ENCODE measurements at regions not wholly inside any gene's neighbourhood (a gene's known extent, or its start where the extent isn't known, plus 50 kb on each side); places are given as distances from the start of the nearest gene placed in this dataset.

GRCh38 chr3:153577059-153577736 is 415.2 kb downstream of the RAP2B start:
- Mint-ChIP-seq H3K4me1 (no peaks in the 10 kb centered on the region), H3K27ac (no peak overlapping the region), H3K36me3 (no peaks in the 10 kb centered on the region), H3K27me3 (peaks cover 3% of the 10 kb centered on the region), H3K4me3 (no peak overlapping the region), H3K9me3 (no peaks in the 10 kb centered on the region)

- no peaks in the 10 kb centered on the region for H3K4me1 Mint-ChIP-seq
- H3K4me3 Mint-ChIP-seq = no peak overlapping the region
- H3K9me3 Mint-ChIP-seq = peaks cover 0 to under 1% (median 0%) of the 10 kb centered on the region in 3 donors
- H3K36me3 Mint-ChIP-seq = no peaks in the 10 kb centered on the region
- H3K27me3 Mint-ChIP-seq = peaks cover 3% of the 10 kb centered on the region
- H3K27ac Mint-ChIP-seq = no peak overlapping the region
Measured at GRCh38 chr3:153578046-153578445, 416.0 kb downstream of the RAP2B start.

GRCh38 chr3:153590051-153590450 is 428.0 kb downstream of the RAP2B start:
- peaks cover 0 to 4% (median 0%) of the 10 kb centered on the region in 3 donors for H3K9me3 Mint-ChIP-seq
- no peaks in the 10 kb centered on the region for H3K4me1 Mint-ChIP-seq
- H3K27me3 Mint-ChIP-seq = no peaks in the 10 kb centered on the region
- no peaks in the 10 kb centered on the region for H3K36me3 Mint-ChIP-seq
- H3K27ac Mint-ChIP-seq = no peak overlapping the region
- H3K4me3 Mint-ChIP-seq = no peak overlapping the region

- Mint-ChIP-seq H3K9me3 (peaks cover 0 to 2% (median 0%) of the 10 kb centered on the region in 3 donors), H3K4me3 (no peak overlapping the region), H3K27me3 (no peaks in the 10 kb centered on the region), H3K36me3 (no peaks in the 10 kb centered on the region), H3K4me1 (no peaks in the 10 kb centered on the region), H3K27ac (no peak overlapping the region)
Measured at GRCh38 chr3:153591561-153592245, 429.7 kb downstream of the RAP2B start.

- H3K4me1 Mint-ChIP-seq = no peaks in the 10 kb centered on the region
- H3K27me3 Mint-ChIP-seq = no peaks in the 10 kb centered on the region
- no peak overlapping the region for H3K27ac Mint-ChIP-seq
- peaks cover 0 to 2% (median 0%) of the 10 kb centered on the region in 3 donors for H3K9me3 Mint-ChIP-seq
- H3K36me3 Mint-ChIP-seq = no peaks in the 10 kb centered on the region
- no peak overlapping the region for H3K4me3 Mint-ChIP-seq
Measured at GRCh38 chr3:153595186-153595815, 433.3 kb downstream of the RAP2B start.

- Mint-ChIP-seq H3K4me3 (no peak overlapping the region), H3K36me3 (no peaks in the 10 kb centered on the region), H3K27ac (no peak overlapping the region), H3K4me1 (no peaks in the 10 kb centered on the region), H3K27me3 (no peaks in the 10 kb centered on the region), H3K9me3 (peaks cover 0 to 2% (median 0%) of the 10 kb centered on the region in 3 donors)
Measured at GRCh38 chr3:153596401-153596800, 434.4 kb downstream of the RAP2B start.

GRCh38 chr3:153599685-153600084 is 437.7 kb downstream of the RAP2B start:
- Mint-ChIP-seq H3K36me3 (no peaks in the 10 kb centered on the region), H3K27me3 (no peaks in the 10 kb centered on the region), H3K4me1 (no peaks in the 10 kb centered on the region), H3K27ac (no peak overlapping the region), H3K9me3 (peaks cover 0 to 2% (median 0%) of the 10 kb centered on the region in 3 donors), H3K4me3 (no peak overlapping the region)

- no peak overlapping the region for H3K4me3 Mint-ChIP-seq
- no peaks in the 10 kb centered on the region for H3K36me3 Mint-ChIP-seq
- H3K27ac Mint-ChIP-seq = no peak overlapping the region
- no peaks in the 10 kb centered on the region for H3K4me1 Mint-ChIP-seq
- no peaks in the 10 kb centered on the region for H3K27me3 Mint-ChIP-seq
- H3K9me3 Mint-ChIP-seq = peaks cover 0 to 2% (median 0%) of the 10 kb centered on the region in 3 donors
Measured at GRCh38 chr3:153600896-153601295, 438.9 kb downstream of the RAP2B start.

GRCh38 chr3:153601374-153601853 is 439.4 kb downstream of the RAP2B start:
- H3K4me3 Mint-ChIP-seq = no peak overlapping the region
- no peak overlapping the region for H3K27ac Mint-ChIP-seq
- no peaks in the 10 kb centered on the region for H3K36me3 Mint-ChIP-seq
- no peaks in the 10 kb centered on the region for H3K4me1 Mint-ChIP-seq
- no peaks in the 10 kb centered on the region for H3K27me3 Mint-ChIP-seq
- peaks cover 0 to 2% (median 0%) of the 10 kb centered on the region in 3 donors for H3K9me3 Mint-ChIP-seq

GRCh38 chr3:153602801-153603200 is 440.8 kb downstream of the RAP2B start:
- Mint-ChIP-seq H3K36me3 (no peaks in the 10 kb centered on the region), H3K27ac (no peak overlapping the region), H3K9me3 (peaks cover 0 to 2% (median 0%) of the 10 kb centered on the region in 3 donors), H3K4me1 (no peaks in the 10 kb centered on the region), H3K4me3 (no peak overlapping the region), H3K27me3 (no peaks in the 10 kb centered on the region)

GRCh38 chr3:153614140-153614539 is 452.1 kb downstream of the RAP2B start:
- Mint-ChIP-seq H3K27me3 (no peaks in the 10 kb centered on the region), H3K4me1 (no peaks in the 10 kb centered on the region), H3K36me3 (no peaks in the 10 kb centered on the region), H3K9me3 (peaks cover 0 to 1% (median 0%) of the 10 kb centered on the region in 3 donors), H3K4me3 (no peak overlapping the region), H3K27ac (no peak overlapping the region)

- Mint-ChIP-seq H3K36me3 (no peaks in the 10 kb centered on the region), H3K4me3 (no peak overlapping the region), H3K9me3 (peaks cover 0 to 1% (median 0%) of the 10 kb centered on the region in 3 donors), H3K4me1 (no peaks in the 10 kb centered on the region), H3K27ac (no peak overlapping the region), H3K27me3 (no peaks in the 10 kb centered on the region)
Measured at GRCh38 chr3:153614563-153614962, 452.5 kb downstream of the RAP2B start.

GRCh38 chr3:153615863-153616262 is 453.8 kb downstream of the RAP2B start:
- H3K4me1 Mint-ChIP-seq = no peaks in the 10 kb centered on the region
- H3K9me3 Mint-ChIP-seq = peaks cover 0 to 3% (median 1%) of the 10 kb centered on the region in 3 donors
- H3K36me3 Mint-ChIP-seq = no peaks in the 10 kb centered on the region
- H3K4me3 Mint-ChIP-seq = no peak overlapping the region
- H3K27ac Mint-ChIP-seq = no peak overlapping the region
- H3K27me3 Mint-ChIP-seq = no peaks in the 10 kb centered on the region

GRCh38 chr3:153617463-153617862 is 455.4 kb downstream of the RAP2B start:
- H3K4me3 Mint-ChIP-seq = no peak overlapping the region
- H3K27ac Mint-ChIP-seq = no peak overlapping the region
- peaks cover 0 to 5% (median 1%) of the 10 kb centered on the region in 3 donors for H3K9me3 Mint-ChIP-seq
- no peaks in the 10 kb centered on the region for H3K27me3 Mint-ChIP-seq
- no peaks in the 10 kb centered on the region for H3K36me3 Mint-ChIP-seq
- peaks cover 4 to 9% (median 9%) of the 10 kb centered on the region in 3 donors for H3K4me1 Mint-ChIP-seq

GRCh38 chr3:153618176-153618575 is 456.1 kb downstream of the RAP2B start:
- Mint-ChIP-seq H3K4me3 (no peak overlapping the region), H3K4me1 (peaks cover 4 to 10% (median 9%) of the 10 kb centered on the region in 3 donors), H3K9me3 (peaks cover 0 to 5% (median 1%) of the 10 kb centered on the region in 3 donors)

More at GRCh38 chr3:153618176-153618575, 456.1 kb downstream of the RAP2B start:
- Mint-ChIP-seq H3K27ac (no peak overlapping the region), H3K36me3 (no peaks in the 10 kb centered on the region), H3K27me3 (no peaks in the 10 kb centered on the region)

Data from IgD-negative memory B cell (primary cell).